Mesenchymal stem cell (in vitro differentiated cells and primary cell): ENCODE measurements at regions not wholly inside any gene's neighbourhood (a gene's known extent, or its start where the extent isn't known, plus 50 kb on each side); places are given as distances from the start of the nearest gene placed in this dataset.

Experiments used
- DNase-seq: peaks from one replicate; pipeline ENCODE4 v3.0.0-alpha.2; 2013
- H2AFZ ChIP-seq: one replicate; pipeline ENCODE4 v1.6.1; 2013; ENCODE audit warnings: low read depth, mild to moderate bottlenecking, control low read depth, inconsistent platforms, low read length, moderate library complexity
- H2AK5ac ChIP-seq: 2 replicates; pipeline ENCODE4 v1.6.1; 2013; ENCODE audit warnings: low read length, moderate library complexity, mild to moderate bottlenecking, inconsistent platforms; ENCODE audit not compliant: severe bottlenecking
- H2BK120ac ChIP-seq: one replicate; pipeline ENCODE4 v1.6.1; 2013; ENCODE audit warnings: low read depth, mild to moderate bottlenecking, inconsistent platforms, low read length, moderate library complexity
- H2BK12ac ChIP-seq, 2 experiments: one replicate each; pipeline ENCODE4 v1.6.1; 2013; ENCODE audit warnings: inconsistent platforms in 2 of 2, low read length in 2 of 2, mild to moderate bottlenecking in 2 of 2, moderate library complexity in 2 of 2, control low read depth in 1 of 2
- H2BK15ac ChIP-seq: one replicate; pipeline ENCODE4 v1.6.1; 2013; ENCODE audit warnings: mild to moderate bottlenecking, low read depth, inconsistent platforms; ENCODE audit not compliant: poor library complexity, severe bottlenecking
- H2BK5ac ChIP-seq: 2 replicates; pipeline ENCODE4 v1.6.1; 2013; ENCODE audit warnings: low read depth, mild to moderate bottlenecking, low read length, control low read depth, inconsistent platforms; ENCODE audit not compliant: poor library complexity, severe bottlenecking
- H3K14ac ChIP-seq, 2 experiments: one replicate each; pipeline ENCODE4 v1.6.1; 2013; ENCODE audit warnings: inconsistent platforms in 2 of 2, low read length in 2 of 2, control low read depth in 1 of 2, mild to moderate bottlenecking in 1 of 2, moderate library complexity in 1 of 2
- H3K18ac ChIP-seq, 2 experiments: one replicate each; pipeline ENCODE4 v1.6.1; 2013; ENCODE audit warnings: inconsistent platforms in 2 of 2, low read length in 2 of 2, control low read depth in 1 of 2, low read depth in 1 of 2, mild to moderate bottlenecking in 1 of 2
- H3K23ac ChIP-seq, 2 experiments: one replicate each; pipeline ENCODE4 v1.6.1; 2013; ENCODE audit warnings: inconsistent platforms in 2 of 2, low read length in 2 of 2, mild to moderate bottlenecking in 2 of 2, moderate library complexity in 2 of 2, control low read depth in 1 of 2
- H3K27ac ChIP-seq: 2 replicates; pipeline ENCODE4 v1.5.1; 2013; ENCODE audit warnings: mild to moderate bottlenecking, moderate library complexity, low read length, control low read depth, inconsistent platforms; ENCODE audit not compliant: poor library complexity, severe bottlenecking
- H3K27me3 ChIP-seq, 2 experiments: 2 replicates each; pipeline versions ENCODE4 v1.6.1 to v1.7.0; 2013; ENCODE audit warnings: low read length in 2 of 2, mild to moderate bottlenecking in 2 of 2, moderate library complexity in 2 of 2, control low read depth in 1 of 2, inconsistent platforms in 1 of 2; ENCODE audit not compliant: control insufficient read depth in 1 of 2, insufficient read depth in 1 of 2
- H3K36me3 ChIP-seq, 2 experiments: 2 replicates each; pipeline versions ENCODE4 v1.6.1 to v1.7.0; 2013; ENCODE audit warnings: low read length in 2 of 2, control low read depth in 1 of 2, inconsistent platforms in 1 of 2, low read depth in 1 of 2, mild to moderate bottlenecking in 1 of 2; ENCODE audit not compliant: insufficient read depth in 2 of 2, control insufficient read depth in 1 of 2
- H3K4ac ChIP-seq, 2 experiments: one replicate each; pipeline ENCODE4 v1.6.1; 2013; ENCODE audit warnings: inconsistent platforms in 2 of 2, low read length in 2 of 2, mild to moderate bottlenecking in 2 of 2, moderate library complexity in 2 of 2, control low read depth in 1 of 2, low read depth in 1 of 2
- H3K4me1 ChIP-seq: 2 replicates; pipeline ENCODE4 v1.6.1; 2013; ENCODE audit warnings: low read depth, low read length, control low read depth; ENCODE audit not compliant: control insufficient read depth, insufficient read depth
- H3K4me2 ChIP-seq: 2 replicates; pipeline ENCODE4 v1.6.1; 2013; ENCODE audit warnings: low read length, mild to moderate bottlenecking, inconsistent platforms; ENCODE audit not compliant: poor library complexity, severe bottlenecking
- H3K4me3 ChIP-seq, 2 experiments: 2 replicates each; pipeline versions ENCODE4 v1.5.1 to v1.7.0; 2013; ENCODE audit warnings: low read length in 2 of 2, mild to moderate bottlenecking in 2 of 2, control low read depth in 1 of 2, low read depth in 1 of 2; ENCODE audit not compliant: insufficient read depth in 1 of 2
- H3K79me1 ChIP-seq: replicated peaks from 2 replicates; pipeline ENCODE4 v1.6.1; 2013; ENCODE audit warnings: mild to moderate bottlenecking, control low read depth, low read length, inconsistent platforms; ENCODE audit not compliant: poor library complexity, severe bottlenecking
- H3K9ac ChIP-seq: 2 replicates; pipeline ENCODE4 v1.7.0; 2013; ENCODE audit warnings: mild to moderate bottlenecking, low read length, moderate library complexity
- H3K9me3 ChIP-seq: 2 replicates; pipeline ENCODE4 v1.7.0; 2013; ENCODE audit warnings: mild to moderate bottlenecking, low read length; ENCODE audit not compliant: control insufficient read depth
- H4K8ac ChIP-seq: one replicate; pipeline ENCODE4 v1.6.1; 2013; ENCODE audit warnings: inconsistent platforms, mild to moderate bottlenecking, low read length, moderate library complexity
- H4K91ac ChIP-seq: one replicate; pipeline ENCODE4 v1.6.1; 2013; ENCODE audit warnings: mild to moderate bottlenecking, low read length, inconsistent platforms
- WGBS: methylation state at CpG from one replicate; pipeline ENCODE4 v1.1.7; 2013; ENCODE audit warnings: mixed read lengths; 5-methylcytosine and 5-hydroxymethylcytosine counted together

DNA sequence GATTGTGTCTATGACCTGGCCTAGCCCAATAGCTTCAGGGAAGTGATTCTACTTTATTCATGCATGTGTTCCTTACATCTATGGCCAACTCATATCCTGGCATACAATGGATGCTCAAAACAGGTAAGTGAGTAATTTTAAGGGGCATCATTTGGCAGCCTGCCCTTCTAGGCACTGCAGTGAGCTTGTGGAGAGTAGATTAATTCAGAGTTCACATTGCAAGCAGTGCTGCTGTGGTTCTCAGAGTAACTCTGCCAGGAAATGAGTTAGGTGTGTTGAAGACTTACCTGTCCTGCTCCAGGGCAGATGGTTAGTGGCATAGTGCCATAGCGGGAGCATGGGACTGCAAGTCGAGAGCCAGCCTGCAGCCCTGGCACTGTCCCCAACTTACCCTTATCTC is 158.0 kb downstream of the SCP2D1 start:
- Histone ChIP-seq H2BK120ac (no peak overlapping the region), H3K9me3 (no peaks in the 10 kb centered on the region), H3K27ac (no peak overlapping the region), H3K4me2 (no peak overlapping the region), H3K27me3 (no peaks in the 10 kb centered on the region), H4K91ac (no peak overlapping the region), H3K36me3 (no peaks in the 10 kb centered on the region), H3K4me3 (no peak overlapping the region), H2AFZ (no peak overlapping the region), H2BK12ac (no peak overlapping the region), H3K4me1 (no peaks in the 10 kb centered on the region), H3K18ac (no peak overlapping the region), H2BK15ac (no peak overlapping the region), H3K23ac (no peak overlapping the region), H2BK5ac (no peak overlapping the region), H3K79me1 (no peaks in the 10 kb centered on the region), H4K8ac (no peak overlapping the region), H3K9ac (no peak overlapping the region), H3K4ac (no peak overlapping the region), H3K14ac (no peak overlapping the region), H2AK5ac (no peak overlapping the region)
- WGBS: 100% methylated on average over 1 of the region's 2 CpGs
- no peak for DNase-seq

DNA sequence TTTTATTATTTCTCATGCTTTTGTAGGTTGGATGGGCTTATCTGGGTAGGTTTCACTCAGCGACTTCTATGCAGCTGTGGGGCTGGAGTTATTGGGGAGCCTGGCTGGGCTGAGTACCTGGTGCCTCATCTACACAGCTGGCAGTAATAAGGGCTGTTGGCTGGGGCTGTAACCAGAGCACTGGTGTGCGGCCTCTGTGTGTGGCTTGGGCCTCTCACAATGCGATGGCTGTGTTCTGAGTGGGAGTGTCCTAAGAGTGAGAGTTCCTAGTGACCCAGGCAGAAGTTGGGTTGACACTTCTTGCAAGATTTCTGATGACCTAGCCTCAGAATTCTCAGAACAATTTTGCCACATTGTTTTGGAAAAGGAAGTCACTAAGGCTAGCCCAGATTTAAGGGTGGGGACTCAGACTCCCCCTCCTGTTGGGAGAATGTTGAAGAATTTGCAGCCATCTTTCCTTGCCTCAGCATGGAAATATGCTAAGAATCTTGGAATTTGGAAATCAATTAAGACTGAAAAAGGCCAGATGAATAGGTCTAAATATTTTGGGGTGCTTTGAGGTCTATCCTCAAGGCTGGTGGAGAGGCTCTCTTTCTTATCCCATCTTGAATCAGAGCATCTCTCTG is 158.8 kb downstream of the SCP2D1 start:
- no peak overlapping the region for H3K4me2 ChIP-seq
- H2BK5ac ChIP-seq: no peak overlapping the region
- no peaks in the 10 kb centered on the region for H3K79me1 ChIP-seq
- no peaks in the 10 kb centered on the region for H3K27me3 ChIP-seq
- H2BK120ac ChIP-seq: no peak overlapping the region
- H4K91ac ChIP-seq: no peak overlapping the region
- no peak overlapping the region for H3K18ac ChIP-seq
- no peak overlapping the region for H3K9ac ChIP-seq
- 79% methylated on average over 3 of the region's 3 CpGs for WGBS
- H3K14ac ChIP-seq: no peak overlapping the region
- no peaks in the 10 kb centered on the region for H3K9me3 ChIP-seq
- H3K4me1 ChIP-seq: no peaks in the 10 kb centered on the region
- H2BK12ac ChIP-seq: no peak overlapping the region
- H2AFZ ChIP-seq: no peak overlapping the region
- no peak overlapping the region for H2AK5ac ChIP-seq
- no peak overlapping the region for H3K4me3 ChIP-seq
- H2BK15ac ChIP-seq: no peak overlapping the region
- H4K8ac ChIP-seq: no peak overlapping the region
- H3K4ac ChIP-seq: no peak overlapping the region
- H3K36me3 ChIP-seq: no peaks in the 10 kb centered on the region
- H3K23ac ChIP-seq: no peak overlapping the region
- H3K27ac ChIP-seq: no peak overlapping the region
- no peak for DNase-seq

DNA sequence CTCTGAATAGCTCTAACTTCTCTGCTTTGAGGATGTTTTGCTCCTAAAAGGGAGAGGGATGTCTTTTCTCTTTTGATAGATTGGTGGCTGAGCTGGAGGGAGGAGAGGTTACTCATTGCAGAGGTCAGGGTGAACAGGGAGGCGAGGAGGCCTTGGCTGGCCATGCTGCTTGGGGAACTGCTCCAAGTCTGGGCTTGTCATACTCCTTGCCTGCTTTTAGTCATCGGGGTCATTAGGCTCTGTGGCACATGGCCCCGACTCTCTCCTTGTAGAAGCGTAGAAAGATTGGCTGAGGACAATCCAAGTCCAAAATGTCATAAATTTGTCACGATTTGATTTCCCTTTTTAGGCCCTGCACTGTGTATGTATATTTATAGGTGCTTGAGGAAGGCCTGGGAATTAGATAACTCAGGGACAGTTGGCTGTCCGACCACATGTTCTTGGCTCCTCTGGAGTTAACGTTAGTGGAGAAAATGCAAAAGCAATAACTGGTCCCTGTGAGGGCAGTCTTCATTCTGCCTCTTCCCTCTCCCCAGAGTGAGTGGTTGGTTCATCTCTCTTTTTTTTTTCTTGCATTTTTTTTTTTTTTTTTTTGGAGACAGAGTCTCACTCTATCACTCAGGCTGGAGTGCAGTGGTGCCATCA is 160.1 kb downstream of the SCP2D1 start:
- DNase-seq: no peak
- H2AK5ac ChIP-seq: no peak overlapping the region
- H3K9ac ChIP-seq: no peak overlapping the region
- H3K27me3 ChIP-seq: no peaks in the 10 kb centered on the region
- no peaks in the 10 kb centered on the region for H3K36me3 ChIP-seq
- H3K14ac ChIP-seq: no peak overlapping the region
- no peak overlapping the region for H4K8ac ChIP-seq
- H3K4ac ChIP-seq: no peak overlapping the region
- H2AFZ ChIP-seq: no peak overlapping the region
- H2BK12ac ChIP-seq: no peak overlapping the region
- H3K23ac ChIP-seq: no peak overlapping the region
- H3K4me3 ChIP-seq: no peak overlapping the region
- H2BK120ac ChIP-seq: no peak overlapping the region
- 60% methylated on average over 7 of the region's 7 CpGs for WGBS
- H3K18ac ChIP-seq: no peak overlapping the region
- H3K4me1 ChIP-seq: no peaks in the 10 kb centered on the region
- H3K9me3 ChIP-seq: no peaks in the 10 kb centered on the region
- H3K79me1 ChIP-seq: no peaks in the 10 kb centered on the region
- H2BK15ac ChIP-seq: no peak overlapping the region
- H4K91ac ChIP-seq: no peak overlapping the region
- H3K4me2 ChIP-seq: no peak overlapping the region
- no peak overlapping the region for H3K27ac ChIP-seq
- H2BK5ac ChIP-seq: no peak overlapping the region

DNA sequence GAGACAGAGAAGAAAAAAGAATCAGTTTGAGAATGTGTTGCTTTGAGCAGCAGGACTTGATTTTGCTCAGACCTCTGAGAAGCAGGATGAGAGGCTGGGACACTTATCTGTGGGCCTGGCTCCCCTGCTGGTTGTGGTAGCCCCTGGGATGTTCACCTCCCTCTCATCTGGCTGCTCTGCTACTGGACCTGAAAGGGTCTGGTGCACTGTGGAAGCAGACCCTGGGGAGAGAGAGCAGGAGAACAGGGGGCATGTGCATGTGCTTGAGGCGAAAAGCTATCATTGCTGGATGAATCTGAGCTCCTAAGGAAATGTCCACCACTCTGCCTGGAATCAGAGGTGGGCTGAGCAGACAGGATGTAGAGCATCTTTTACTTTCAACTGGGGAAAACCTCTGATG is 161.1 kb downstream of the SCP2D1 start:
- no peak overlapping the region for H3K4ac ChIP-seq
- no peak overlapping the region for H2BK5ac ChIP-seq
- no peaks in the 10 kb centered on the region for H3K36me3 ChIP-seq
- H2BK120ac ChIP-seq: no peak overlapping the region
- H3K14ac ChIP-seq: no peak overlapping the region
- no peaks in the 10 kb centered on the region for H3K4me1 ChIP-seq
- H3K79me1 ChIP-seq: no peaks in the 10 kb centered on the region
- H3K4me2 ChIP-seq: no peak overlapping the region
- no peak for DNase-seq
- H2AFZ ChIP-seq: no peak overlapping the region
- no peaks in the 10 kb centered on the region for H3K27me3 ChIP-seq
- no peak overlapping the region for H3K4me3 ChIP-seq
- no peak overlapping the region for H3K27ac ChIP-seq
- H4K91ac ChIP-seq: no peak overlapping the region
- no peak overlapping the region for H2BK12ac ChIP-seq
- no peak overlapping the region for H4K8ac ChIP-seq
- H3K9me3 ChIP-seq: no peaks in the 10 kb centered on the region
- H3K23ac ChIP-seq: no peak overlapping the region
- H3K18ac ChIP-seq: no peak overlapping the region
- no peak overlapping the region for H3K9ac ChIP-seq
- no peak overlapping the region for H2BK15ac ChIP-seq
- 40% methylated on average over 1 of the region's 1 CpG for WGBS
- no peak overlapping the region for H2AK5ac ChIP-seq
